Ishikawa (cell line): ENCODE measurements at regions not wholly inside any gene's neighbourhood (a gene's known extent, or its start where the extent isn't known, plus 50 kb on each side); places are given as distances from the start of the nearest gene placed in this dataset.

ENCODE experiments used
- CEBPB ChIP-seq: IDR thresholded peaks from 2 replicates; pipeline ENCODE4 v1.6.1; 2012
- EGR1 ChIP-seq: IDR thresholded peaks from 2 replicates; pipeline ENCODE4 v1.6.1; 2012
- EP300 ChIP-seq: IDR thresholded peaks from 2 replicates; pipeline ENCODE4 v1.6.1; 2012; ENCODE audit warnings: borderline replicate concordance
- NFIC ChIP-seq: IDR thresholded peaks from 2 replicates; pipeline ENCODE4 v1.6.1; 2012
- RAD21 ChIP-seq: IDR thresholded peaks from 2 replicates; pipeline ENCODE4 v1.6.1; 2012; ENCODE audit warnings: low read depth
- TAF1 ChIP-seq: IDR thresholded peaks from 2 replicates; pipeline ENCODE4 v1.6.1; 2012; ENCODE audit warnings: low read depth, mild to moderate bottlenecking
- TCF12 ChIP-seq: IDR thresholded peaks from 2 replicates; pipeline ENCODE4 v1.6.1; 2012; ENCODE audit warnings: low read depth
- TEAD4 ChIP-seq: IDR thresholded peaks from 2 replicates; pipeline ENCODE4 v1.6.1; 2012
- YY1 ChIP-seq: IDR thresholded peaks from 2 replicates; pipeline ENCODE4 v1.6.1; 2012; ENCODE audit warnings: low read depth
- TF ChIP-seq, protein P1 (sequence below): IDR thresholded peaks from 2 replicates; pipeline ENCODE4 v1.6.1; 2012

GRCh38 chr2:2495606-2496005 lies 164.5 kb upstream of the MYT1L start:
- TF ChIP-seq RAD21 (no peak), TAF1 (no peak), YY1 (no peak), CEBPB (no peak), EP300 (no peak), TCF12 (no peak), TEAD4 (no peak), EGR1 (no peak), NFIC (no peak)
- TF ChIP-seq, protein P1, sequence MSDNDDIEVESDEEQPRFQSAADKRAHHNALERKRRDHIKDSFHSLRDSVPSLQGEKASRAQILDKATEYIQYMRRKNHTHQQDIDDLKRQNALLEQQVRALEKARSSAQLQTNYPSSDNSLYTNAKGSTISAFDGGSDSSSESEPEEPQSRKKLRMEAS, result no peak
